Activated CD4-positive, alpha-beta T cell treated with anti-CD3 and anti-CD28 coated beads, Interleukin-2, amount 50 U/mL, for 4 hours (primary cell): ENCODE measurements at regions not wholly inside any gene's neighbourhood (a gene's known extent, or its start where the extent isn't known, plus 50 kb on each side); places are given as distances from the start of the nearest gene placed in this dataset.

Source experiments
- DNase-seq, 2 experiments: peaks; one replicate each; pipeline ENCODE4 v3.0.0-alpha.2; 2020

DNA sequence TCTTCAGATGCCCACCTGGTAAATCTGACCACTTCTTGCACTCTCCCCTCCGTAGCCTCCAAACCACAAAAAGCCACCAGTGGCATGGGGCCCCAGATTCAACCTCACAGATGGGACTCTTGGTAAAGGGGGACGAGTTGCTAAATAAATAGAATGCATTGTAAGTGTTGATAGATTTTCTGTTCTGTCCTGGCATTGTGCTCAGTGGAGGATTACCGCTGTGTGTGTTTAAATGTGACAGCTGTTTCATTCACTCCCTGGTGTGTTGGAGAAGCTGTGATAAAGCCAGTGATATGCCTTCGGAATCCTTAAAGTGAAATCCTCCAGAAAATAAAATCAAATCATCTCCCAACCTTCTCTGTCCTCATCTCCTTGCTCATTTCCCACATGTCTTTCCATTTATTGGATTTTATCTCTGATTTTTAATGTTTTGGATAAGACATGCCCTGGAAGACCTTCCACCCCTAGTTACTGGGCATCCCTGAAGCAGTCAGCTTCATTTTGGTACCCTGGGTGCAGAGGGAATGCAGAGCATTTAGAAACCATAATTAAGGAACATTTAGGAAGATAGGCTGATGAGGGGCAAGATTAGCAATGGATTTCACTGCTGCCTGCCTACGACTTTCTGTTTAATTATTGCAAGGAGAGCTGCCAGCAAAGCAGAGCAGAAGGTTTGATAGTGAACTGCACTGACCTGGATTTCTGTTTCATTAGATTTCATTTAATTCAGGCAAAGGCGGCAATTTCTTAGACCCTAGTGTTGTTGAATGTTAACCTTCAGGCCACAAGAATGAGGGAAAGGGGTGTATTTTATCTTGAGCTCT, 460.9 kb upstream of the KIRREL3 start:
- DNase-seq: no peak

DNA sequence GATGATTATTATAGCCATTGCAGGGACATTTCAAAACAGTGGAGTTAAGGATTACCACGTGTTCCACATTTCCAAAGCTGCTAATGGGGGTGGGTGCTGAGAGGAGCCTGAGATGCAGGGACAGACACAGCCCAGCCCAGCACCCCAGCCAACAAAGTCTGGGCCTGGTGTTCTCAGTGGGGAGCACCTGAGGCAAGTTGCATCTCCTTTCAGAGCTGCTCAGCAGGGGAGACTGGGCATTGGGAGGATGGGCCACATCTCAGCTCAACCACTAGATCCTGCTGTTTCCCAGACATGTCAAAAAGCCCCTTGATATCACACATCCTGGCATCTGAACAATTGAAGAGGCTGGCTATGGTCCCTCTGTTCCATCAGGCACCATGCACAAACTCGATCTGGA, 458.0 kb upstream of the KIRREL3 start:
- DNase-seq: no peak

DNA sequence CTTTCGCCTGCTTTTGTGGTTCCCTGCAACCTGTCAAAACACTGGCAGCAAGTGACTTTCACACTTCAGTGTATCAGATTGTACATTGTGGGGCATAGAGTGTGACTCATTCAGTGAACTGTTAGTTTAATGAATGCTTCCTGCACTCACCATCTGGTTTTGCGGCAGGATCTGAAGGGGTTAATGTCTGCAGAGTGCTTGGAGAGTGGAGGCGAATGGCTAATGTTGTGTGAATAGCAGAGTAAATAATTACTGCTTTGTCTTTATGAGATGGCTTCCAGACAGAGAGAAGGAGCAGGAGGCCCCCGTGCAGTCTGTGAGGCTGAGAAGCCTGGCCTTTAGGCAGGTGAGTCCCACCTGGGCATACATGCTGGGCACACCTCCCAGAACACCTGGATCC, 454.3 kb upstream of the KIRREL3 start:
- DNase-seq: no peak

DNA sequence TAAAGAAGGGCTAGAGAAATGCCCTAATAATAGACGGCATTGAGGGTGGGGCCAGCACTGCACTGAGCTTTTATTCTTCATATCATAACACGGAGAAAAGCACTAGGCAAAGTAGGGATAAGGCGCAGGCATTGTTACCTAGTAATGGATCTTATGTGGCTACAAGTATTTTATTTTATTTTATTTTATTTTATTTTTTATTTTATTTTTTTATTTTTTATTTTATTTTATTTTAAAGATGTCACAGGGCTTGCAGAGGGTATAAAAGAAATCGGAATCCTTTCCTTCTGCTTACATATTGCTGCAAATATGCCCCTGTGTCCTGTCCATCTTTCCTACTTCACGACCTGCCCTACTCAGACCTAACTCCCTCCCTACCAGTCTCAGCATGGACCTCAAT, 452.0 kb upstream of the KIRREL3 start:
- no peak for DNase-seq

DNA sequence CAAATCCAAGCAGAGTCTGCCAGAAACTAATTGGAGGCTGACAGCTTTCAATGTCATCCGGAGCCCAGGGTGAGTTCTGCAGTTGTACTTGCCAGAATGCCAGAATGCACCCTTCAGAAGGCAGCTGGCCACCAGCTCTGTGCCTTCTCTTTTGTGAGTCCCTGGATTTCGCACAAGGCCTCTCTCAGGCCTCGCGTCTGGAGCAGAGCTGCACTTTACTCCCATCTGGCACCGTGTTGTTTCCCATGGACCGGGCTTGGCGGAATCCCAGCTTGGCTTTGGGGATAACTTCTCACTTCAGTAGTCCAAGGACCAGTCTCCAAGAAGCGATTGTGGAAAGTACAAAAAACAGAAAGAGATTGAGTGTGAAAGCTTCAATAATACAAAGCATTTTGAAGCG, 451.3 kb upstream of the KIRREL3 start:
- DNase-seq: no peak

DNA sequence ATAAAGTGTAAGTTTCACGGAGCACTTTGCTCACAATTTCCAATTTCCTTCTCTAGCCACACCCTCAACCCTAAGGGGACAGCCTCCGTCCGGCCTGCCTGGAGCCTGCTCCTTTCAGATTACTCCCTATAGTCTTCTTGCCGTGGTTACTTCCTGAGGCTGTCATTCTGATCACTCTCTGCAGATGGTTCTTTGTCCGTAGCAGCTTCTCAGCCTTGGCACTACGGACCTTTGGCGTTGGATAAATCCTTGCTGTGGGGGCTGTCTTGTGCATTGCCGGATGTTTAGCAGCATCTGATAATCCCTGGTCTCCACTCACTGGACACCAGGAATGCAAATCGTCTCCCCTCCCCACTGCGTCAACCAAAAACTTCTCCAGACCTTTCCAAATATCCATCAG, 447.5 kb upstream of the KIRREL3 start:
- no peak for DNase-seq

DNA sequence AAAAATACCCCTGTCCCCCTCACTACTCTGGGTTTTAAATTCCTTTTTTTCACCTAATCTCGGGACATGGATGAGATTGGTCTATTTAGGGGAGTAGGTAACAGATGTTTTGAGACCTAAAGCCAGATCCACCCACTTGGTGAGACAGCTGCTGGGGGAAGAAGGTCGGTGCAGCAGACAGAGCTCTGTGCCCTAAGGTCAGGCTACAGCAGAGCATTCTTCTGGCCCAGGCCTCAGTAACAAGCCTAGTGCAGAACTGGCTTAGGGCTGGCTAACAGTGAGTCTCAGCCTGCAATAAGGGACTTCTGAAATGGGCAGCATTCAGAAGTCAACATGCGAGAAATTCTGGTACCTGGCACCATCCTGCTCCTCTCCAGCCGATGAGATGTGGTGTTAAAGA, 444.9 kb upstream of the KIRREL3 start:
- no peak for DNase-seq

DNA sequence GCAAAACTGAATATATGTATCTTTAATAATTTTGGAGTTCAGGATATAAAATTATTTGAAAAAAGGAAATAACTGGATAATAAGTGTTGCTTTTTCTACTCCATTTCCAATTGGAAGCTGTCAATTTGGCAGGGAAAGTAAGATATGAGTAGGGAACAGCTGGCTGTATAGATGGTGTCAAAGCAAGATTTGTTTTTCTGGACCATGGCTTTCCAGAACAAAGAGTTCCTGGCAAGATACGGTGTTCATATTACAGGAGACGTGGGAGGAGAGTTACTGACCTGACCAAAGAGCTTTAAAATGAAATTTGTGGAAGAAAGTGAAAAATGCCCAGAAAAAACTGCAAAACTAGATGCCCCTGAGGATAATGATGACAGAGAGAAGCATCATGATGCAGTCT, 442.7 kb upstream of the KIRREL3 start:
- no peak for DNase-seq

DNA sequence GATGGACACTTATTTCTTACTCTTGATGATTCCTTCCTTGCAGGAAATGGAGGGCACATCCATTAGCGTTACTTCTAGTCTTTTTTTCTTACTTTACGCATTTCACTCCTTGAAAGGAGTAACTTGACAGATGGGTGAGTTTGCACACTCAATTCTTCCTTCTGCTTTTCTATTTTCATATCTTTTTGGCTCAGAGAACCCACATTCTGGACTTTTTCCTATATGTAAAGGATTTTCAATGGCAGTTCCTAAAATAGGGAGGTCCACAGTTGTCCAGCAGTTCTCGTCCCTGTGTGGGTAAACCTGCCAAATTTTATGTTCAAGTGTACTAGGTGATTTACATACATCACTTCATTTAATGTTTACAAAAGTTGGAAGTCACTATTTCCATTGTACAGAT, 440.0 kb upstream of the KIRREL3 start:
- no peak for DNase-seq

DNA sequence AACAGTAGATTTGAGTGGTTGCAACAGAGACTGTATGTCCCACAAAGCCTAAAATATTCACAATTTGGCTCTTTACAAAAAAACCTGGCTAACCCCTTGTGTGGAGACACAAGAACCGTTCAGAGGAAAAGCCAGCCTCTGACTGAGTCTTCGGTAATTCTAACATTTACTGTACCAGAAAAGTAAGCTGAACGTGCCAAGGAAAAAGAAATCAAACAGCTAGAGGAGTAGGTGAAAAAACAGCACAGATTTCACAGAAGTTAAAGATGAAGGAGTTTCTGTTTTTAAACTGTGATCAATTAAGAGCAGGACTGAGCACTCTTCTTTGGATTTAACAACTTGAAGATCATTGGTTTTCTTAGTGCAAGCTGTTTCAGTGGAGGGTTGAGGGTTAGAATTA, 424.7 kb upstream of the KIRREL3 start:
- no peak for DNase-seq

DNA sequence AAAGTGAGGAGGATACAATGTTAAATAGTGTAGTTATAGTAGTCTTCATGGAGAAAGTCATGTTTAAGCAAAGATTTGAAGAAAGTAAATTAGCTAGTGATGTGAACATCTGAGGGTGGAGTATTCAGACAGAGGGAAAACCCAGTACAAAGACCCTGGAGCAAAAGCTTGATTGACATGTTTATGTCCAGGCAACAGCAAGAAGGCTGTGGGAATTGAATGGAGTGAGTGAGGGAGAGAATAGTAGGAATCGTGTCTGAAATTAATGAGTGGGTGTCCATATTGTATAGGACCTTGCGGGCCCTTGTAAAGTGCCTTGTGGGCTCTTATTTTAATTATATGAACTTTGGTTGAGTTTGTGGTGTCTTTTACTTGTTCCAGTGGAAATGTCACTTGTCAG, 424.1 kb upstream of the KIRREL3 start:
- DNase-seq: no peak

DNA sequence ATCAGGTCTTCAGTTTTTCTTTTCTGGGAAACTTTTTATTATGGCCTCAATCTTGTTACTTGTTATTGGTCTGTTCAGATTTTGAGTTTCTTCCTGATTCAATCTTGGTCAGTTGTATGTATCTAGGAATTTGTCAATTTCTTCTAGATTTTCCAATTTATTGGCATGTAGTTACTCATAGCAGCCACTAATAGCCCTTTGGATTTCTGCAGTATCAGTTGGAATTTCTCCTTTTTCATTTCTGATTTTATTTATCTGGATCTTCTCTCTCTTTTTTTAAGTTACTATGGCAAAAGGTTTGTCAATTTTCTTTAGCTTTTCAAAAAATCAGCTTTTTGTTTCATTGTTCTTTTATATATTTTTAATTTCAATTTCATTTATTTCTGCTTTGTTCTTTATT, 419.6 kb upstream of the KIRREL3 start:
- DNase-seq: no peak

DNA sequence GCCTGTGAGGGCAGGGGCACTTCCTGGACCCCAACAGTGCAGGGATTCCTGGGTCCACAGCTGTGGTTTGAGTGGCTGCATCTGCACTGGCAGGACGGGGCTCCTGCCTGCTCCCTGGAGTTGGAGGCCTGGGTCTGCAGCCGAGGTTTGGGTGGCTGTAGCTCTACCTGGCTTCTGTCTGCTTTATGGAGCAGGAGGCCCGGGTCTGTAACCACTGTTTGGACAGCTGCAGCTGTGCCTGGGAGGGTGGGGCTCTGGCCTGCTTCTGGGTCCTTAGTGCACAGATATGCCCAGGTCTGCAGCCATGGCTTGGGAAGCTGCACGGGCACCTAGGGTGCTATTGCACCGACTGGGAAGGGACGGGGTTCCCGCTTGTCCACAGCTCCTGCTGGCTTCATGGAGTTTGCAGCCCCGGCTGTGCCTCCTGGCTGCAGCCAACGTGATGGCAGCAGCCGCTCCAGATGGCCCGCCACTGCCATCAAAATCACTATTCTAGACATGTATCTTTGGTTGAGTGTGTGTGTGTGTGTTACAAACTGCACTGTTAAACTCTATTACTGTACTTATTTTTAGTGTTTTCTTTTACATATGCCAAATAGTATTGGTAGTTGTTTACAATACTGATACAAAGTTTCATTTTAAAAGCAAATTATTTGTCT, 412.3 kb upstream of the KIRREL3 start:
- no peak for DNase-seq

DNA sequence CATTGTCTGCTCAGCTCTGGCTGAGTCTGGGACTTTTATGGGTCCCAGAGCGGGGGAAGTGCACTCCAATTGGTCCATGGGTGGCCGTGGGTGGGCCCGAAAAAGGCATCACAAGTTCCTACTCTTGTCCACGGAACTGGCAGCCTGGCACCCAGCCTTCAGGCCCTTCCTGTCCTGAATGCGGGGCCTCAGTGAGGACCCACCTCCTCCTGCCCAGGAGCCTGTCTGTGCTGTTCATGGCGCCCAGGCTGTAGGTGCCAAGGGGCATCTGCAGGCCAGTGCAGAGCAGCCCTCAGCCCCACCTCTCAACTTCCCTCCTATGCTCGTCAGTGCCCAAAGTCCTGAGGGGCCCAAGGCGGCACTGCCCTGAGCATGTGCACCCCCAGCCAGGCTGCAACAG, 411.7 kb upstream of the KIRREL3 start:
- DNase-seq: no peak

DNA sequence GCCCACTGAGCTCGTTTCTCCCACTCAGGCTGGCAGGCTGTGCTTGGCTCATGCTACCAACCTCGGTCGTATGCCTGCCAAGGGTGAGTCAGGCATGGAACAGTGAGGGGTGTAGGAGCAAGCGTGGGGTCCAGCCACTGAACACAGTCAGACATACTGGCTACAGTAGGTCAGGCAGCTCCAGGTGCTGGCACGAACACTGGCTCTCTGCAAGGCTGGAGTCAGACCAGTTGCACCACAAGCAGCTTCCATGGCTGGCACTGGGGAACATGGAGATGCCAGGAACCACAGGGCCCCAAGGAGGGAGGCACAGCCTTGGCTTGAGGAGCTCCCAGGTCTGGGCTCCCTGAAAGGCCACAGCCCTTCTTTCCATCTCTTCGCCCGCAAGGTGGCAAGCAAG, 410.7 kb upstream of the KIRREL3 start:
- no peak for DNase-seq

DNA sequence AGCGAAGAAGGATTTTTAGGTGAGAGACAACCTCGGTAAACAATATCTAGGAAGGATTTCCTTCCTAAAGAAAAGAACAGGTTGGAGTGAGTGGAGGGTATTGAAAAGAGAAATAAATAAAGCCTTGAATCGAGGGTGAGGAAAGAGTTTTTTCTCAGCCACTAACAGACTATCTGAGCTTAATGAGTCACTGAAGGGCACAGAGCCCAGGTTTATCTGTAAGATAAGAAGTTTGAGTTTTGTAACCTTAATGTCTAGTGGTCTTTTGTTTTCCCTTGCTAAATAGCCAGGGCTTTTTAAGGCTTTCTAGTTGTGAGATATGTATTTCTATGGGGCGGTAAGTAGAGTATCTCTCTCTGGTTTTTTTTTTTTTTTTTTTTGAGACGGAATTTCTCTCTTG, 394.5 kb upstream of the KIRREL3 start:
- DNase-seq: no peak

DNA sequence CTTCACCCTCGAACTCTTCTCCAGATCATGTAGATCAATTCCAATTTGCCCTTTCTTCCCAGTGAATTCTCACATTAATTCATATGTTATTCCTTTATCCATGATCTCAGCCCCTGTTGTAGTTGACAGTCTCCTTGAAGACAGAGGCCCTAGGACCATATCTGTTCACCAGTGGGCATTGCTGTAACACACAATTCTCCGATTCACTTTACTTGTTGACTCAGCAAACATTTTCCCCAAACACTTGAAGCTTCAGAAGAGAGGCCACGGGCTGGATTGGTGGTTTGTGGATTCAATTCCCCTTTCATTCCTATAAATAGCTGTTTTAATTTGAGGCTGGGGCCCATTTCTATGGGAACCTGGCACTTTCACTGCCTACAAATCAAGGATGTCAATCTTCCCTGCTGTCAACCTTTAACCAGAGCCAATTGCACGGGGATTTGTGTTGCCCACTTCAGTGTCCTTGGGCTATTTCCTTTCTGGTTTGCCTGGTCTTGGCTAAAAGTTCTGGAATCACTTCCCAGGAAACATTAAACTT, 393.0 kb upstream of the KIRREL3 start:
- no peak for DNase-seq

DNA sequence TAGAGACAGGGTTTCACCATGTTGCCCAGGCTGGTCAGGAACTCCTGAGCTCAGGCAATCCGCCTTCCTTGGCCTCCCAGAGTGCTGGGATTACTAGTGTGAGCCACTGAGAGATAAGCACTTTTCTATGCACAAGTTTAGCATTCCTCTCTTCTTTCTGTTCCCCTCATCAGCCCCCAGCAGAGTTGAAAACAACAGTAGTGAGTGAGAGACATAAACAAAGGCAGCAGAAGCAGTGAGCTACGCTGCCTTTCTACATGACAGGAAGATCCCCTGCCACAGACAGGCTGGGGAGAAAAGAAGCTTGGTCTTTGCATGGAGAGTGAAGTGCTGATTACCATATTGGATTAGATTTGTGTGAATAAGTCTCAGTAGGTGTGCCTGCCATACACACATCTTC, 392.0 kb upstream of the KIRREL3 start:
- no peak for DNase-seq

DNA sequence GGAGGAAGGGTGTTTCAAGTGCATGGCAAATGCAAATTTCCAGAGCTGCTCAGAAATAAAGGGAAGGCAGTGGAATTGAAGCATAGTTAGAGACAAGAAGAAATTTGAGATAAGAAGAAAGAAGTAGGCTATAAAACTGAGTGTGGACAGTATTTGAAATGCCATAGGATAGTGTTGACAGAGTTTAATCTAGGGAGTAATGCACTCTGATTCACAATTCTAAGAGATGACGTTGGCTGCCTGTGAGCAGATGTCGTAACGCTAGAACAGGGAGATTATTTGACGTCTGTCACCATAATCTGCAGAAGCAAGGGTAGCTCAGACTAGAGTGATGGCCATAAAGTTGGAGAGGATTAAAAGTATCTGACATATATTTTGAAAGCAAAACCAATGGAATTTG, 389.9 kb upstream of the KIRREL3 start:
- DNase-seq: no peak

DNA sequence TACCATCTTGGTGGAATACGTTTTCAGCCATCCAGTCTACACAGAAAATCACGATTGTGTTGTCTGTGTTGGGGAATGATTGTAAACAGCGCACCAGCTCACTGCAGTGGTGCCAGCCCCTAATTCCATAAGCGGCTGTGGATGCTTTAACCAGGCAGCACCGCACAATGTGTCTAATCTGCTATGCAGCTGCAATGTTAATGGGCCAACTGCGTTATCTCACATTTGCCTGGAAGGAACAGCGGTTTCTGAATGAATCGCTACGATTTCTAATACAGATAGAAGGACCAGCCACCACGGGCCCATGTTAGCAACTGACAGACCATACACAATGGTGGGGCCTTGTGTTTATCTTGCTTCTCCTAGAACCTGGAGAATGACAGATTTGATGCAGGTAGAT, 384.5 kb upstream of the KIRREL3 start:
- DNase-seq: no peak

DNA sequence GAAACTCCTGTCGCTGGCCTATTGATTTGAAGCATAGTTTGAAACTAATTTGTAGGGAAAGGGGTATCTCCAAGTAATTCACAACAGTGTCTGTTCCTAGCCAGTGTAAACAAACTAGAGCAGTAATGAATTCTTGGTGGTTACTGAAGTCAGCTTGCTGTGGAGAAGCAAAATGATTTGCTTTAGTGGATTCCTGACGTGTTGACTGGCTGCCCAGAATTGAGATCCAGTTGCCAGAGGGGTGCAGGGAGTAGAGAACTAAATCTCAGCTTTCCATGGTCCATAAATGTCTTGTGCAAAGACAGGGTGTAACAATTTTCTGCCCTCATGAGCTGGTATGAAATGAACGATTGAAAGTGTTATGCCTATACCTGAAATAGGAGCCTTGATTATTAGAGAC, 382.5 kb upstream of the KIRREL3 start:
- no peak for DNase-seq

DNA sequence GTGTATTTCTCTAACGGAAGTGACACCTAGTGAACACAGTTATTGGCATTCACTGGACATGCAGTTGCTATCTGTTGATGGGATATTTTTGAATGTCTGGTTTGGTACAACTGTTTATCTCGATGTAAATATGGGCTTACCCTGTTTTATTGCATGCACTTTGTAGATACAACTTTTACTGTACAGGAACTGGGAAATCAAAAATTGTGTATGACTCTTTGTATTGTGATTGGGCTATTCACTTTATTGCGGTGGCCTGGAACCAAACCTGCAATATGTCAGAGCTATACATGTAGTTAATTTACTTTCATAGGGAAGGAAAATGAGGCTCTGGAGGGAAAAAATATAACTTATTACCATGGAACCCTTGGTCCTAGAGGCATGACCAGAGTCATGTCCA, 380.7 kb upstream of the KIRREL3 start:
- DNase-seq: no peak

DNA sequence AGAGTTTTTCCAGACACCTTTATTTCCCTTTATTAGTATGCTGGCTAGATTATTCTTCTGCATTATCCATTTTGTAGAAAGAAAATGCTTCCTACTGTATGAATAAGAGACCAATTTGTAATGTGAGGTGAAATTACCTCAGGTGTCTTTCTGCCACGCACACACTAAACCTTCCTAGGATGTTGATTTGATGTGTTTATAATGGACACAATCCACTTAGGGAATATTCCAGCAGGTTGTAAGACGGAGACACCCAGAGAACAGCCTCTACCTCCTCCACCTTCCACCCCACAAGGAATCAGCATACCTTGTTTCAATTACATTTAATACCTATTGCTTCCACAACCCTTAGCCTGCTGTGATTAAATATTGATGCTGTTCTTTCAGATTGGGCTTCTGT, 379.1 kb upstream of the KIRREL3 start:
- DNase-seq: no peak

DNA sequence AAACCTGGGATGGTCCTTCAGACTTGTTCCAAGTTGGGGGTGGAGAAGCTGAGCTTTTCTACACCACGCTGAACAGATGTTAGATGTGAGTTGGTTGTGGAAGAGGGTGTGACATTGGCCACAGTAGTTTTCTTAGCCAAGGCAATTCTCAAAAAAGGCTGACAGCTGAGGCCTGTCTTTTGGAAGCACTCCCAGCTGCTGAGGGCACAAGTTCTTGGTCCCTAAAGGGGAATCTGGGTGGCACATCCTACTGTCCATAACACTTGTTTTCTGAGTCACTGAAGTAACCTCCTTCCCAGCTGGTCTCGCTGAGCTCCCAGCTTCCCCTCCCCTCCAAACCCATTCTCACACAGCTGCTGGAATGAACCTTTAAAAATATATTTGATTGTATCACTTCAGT, 375.7 kb upstream of the KIRREL3 start:
- no peak for DNase-seq

DNA sequence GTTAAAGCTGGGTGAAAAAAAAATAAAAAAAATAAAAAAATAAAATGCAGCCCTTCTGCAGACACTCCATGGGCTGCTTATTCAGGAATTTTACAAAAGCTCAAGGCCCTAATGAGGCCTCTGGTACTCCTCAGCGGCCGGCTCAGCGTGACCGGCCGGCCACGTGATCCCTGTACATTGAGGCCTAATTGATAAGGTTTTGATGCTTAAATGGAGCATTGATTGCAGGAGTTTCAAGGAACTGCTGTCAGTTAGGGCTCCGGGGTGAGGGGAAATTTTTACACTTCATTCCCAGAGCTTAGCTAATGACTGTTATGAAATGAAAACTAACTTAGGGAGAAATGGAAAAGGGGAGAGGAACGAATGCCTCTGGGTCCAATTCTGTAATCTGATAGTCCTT, 368.8 kb upstream of the KIRREL3 start:
- no peak for DNase-seq
